ENCODE measurements at regions not wholly inside any gene's neighbourhood (a gene's known extent, or its start where the extent isn't known, plus 50 kb on each side); places are given as distances from the start of the nearest gene placed in this dataset.

- TF ChIP-seq CTCF (conservative IDR thresholded peaks at IDR 0.05) (no peak), EZH2 (IDR thresholded peaks at IDR 0.05; ENCODE audit: low read depth) (no peak)
These were observed 60.3 kb upstream of the CALM2 start for GRCh38 chr2:47236503-47237215.

Data from PC-9 (cell line).